Omental fat pad (tissue), 3 donors: ENCODE measurements at regions not wholly inside any gene's neighbourhood (a gene's known extent, or its start where the extent isn't known, plus 50 kb on each side); places are given as distances from the start of the nearest gene placed in this dataset.
"Not testable (repeated sequence)": the region's sequence is repeated elsewhere in the genome, so short reads cannot be mapped to it uniquely, and the experiment has no call there.

Experiments used
- ATAC-seq: fragments of 150-250 bp; one replicate; pipeline ENCODE4 v1.9.1; 2016; ENCODE audit warnings: mild to moderate bottlenecking, moderate library complexity; ENCODE audit not compliant: low FRiP score
- DNase-seq: peaks from one replicate; pipeline ENCODE4 v3.0.0-alpha.2; 2019; ENCODE audit warnings: low spot score
- CTCF ChIP-seq, 3 donors: fragments of 450-650 bp; IDR thresholded peaks; one replicate each; pipeline ENCODE4 v1.5.1; 2016 to 2017; ENCODE audit warnings: antibody characterized with exemption in 3 of 3, mild to moderate bottlenecking in 3 of 3, moderate library complexity in 2 of 3

- no peak for ATAC-seq
Observed at GRCh38 chr4:170374770-170375169, 285.0 kb upstream of the AADAT start.

GRCh38 chr4:170348945-170349344, 259.2 kb upstream of the AADAT start:
- TF ChIP-seq CTCF (IDR thresholded peaks at IDR 0.05): no peak
- DNase-seq: no peak
- ATAC-seq: no peak

More at GRCh38 chr4:170374770-170375169, 285.0 kb upstream of the AADAT start:
- DNase-seq: no peak
- TF ChIP-seq CTCF (IDR thresholded peaks at IDR 0.05): no peak

- ATAC-seq, DNase-seq: not testable (repeated sequence)
Observed at GRCh38 chr4:170347191-170347590, 257.4 kb upstream of the AADAT start.

- no peak for ATAC-seq
- no peak for TF ChIP-seq CTCF (IDR thresholded peaks at IDR 0.05)
- DNase-seq: no peak
Observed at GRCh38 chr4:170339522-170339921, 249.8 kb upstream of the AADAT start.

GRCh38 chr4:170336238-170336775, 246.6 kb upstream of the AADAT start:
- no peak for ATAC-seq
- TF ChIP-seq CTCF (IDR thresholded peaks at IDR 0.05): no peak

GRCh38 chr4:170325599-170325998, 235.8 kb upstream of the AADAT start:
- no peak for TF ChIP-seq CTCF (IDR thresholded peaks at IDR 0.05)
- ATAC-seq (no peak), DNase-seq (no peak)

More at GRCh38 chr4:170336238-170336775, 246.6 kb upstream of the AADAT start:
- DNase-seq: no peak

GRCh38 chr4:170323623-170324022, 233.9 kb upstream of the AADAT start:
- no peak for TF ChIP-seq CTCF (IDR thresholded peaks at IDR 0.05)
- no peak for DNase-seq
- no peak for ATAC-seq

GRCh38 chr4:170307182-170307581, 217.4 kb upstream of the AADAT start:
- DNase-seq (no peak), ATAC-seq (no peak)
- TF ChIP-seq CTCF (IDR thresholded peaks at IDR 0.05): no peak
